HG03039 (cell line): ENCODE measurements at regions not wholly inside any gene's neighbourhood (a gene's known extent, or its start where the extent isn't known, plus 50 kb on each side); places are given as distances from the start of the nearest gene placed in this dataset.

Experiments used
- ATAC-seq: cut with Tn5 transposase; IDR thresholded peaks from one replicate; pipeline ENCODE4 v1.9.1; 2021; ENCODE audit warnings: mild to moderate bottlenecking, moderate library complexity; ENCODE audit not compliant: unreplicated experiment

- ATAC-seq, result no peak
These were observed 111.9 kb upstream of the SLC44A3 start for GRCh38 chr1:94708299-94708685.

GRCh38 chr1:94707321-94708298 lies 112.5 kb upstream of the SLC44A3 start:
- ATAC-seq, result no peak

GRCh38 chr1:94702442-94702815 lies 117.7 kb upstream of the SLC44A3 start:
- ATAC-seq, result no peak

- no peak for ATAC-seq
These were observed 118.2 kb upstream of the SLC44A3 start for GRCh38 chr1:94701796-94702441.

- ATAC-seq, result no peak
These were observed 121.2 kb upstream of the SLC44A3 start for GRCh38 chr1:94698759-94699502.

GRCh38 chr1:94698356-94698755 lies 121.8 kb upstream of the SLC44A3 start:
- no peak for ATAC-seq

- no peak for ATAC-seq
These were observed 122.3 kb upstream of the SLC44A3 start for GRCh38 chr1:94697839-94698238.

GRCh38 chr1:94694226-94694915 lies 125.8 kb upstream of the SLC44A3 start:
- ATAC-seq, result no peak

- ATAC-seq, result no peak
These were observed 126.7 kb upstream of the SLC44A3 start for GRCh38 chr1:94693435-94693834.

GRCh38 chr1:94693029-94693428 lies 127.1 kb upstream of the SLC44A3 start:
- no peak for ATAC-seq

- no peak for ATAC-seq
These were observed 131.5 kb upstream of the SLC44A3 start for GRCh38 chr1:94688646-94689045.

- no peak for ATAC-seq
These were observed 133.3 kb upstream of the SLC44A3 start for GRCh38 chr1:94686882-94687281.

GRCh38 chr1:94684690-94685250 lies 135.4 kb upstream of the SLC44A3 start:
- no peak for ATAC-seq

GRCh38 chr1:94683886-94684285 lies 136.3 kb upstream of the SLC44A3 start:
- no peak for ATAC-seq

- no peak for ATAC-seq
These were observed 138.4 kb upstream of the F3 start for GRCh38 chr1:94680039-94680377.

- ATAC-seq, result no peak
These were observed 137.9 kb upstream of the F3 start for GRCh38 chr1:94679332-94680038.

GRCh38 chr1:94678202-94678848 lies 136.8 kb upstream of the F3 start:
- ATAC-seq, result no peak

- ATAC-seq, result no peak
These were observed 136.2 kb upstream of the F3 start for GRCh38 chr1:94677714-94678113.

GRCh38 chr1:94677087-94677486 lies 135.5 kb upstream of the F3 start:
- no peak for ATAC-seq

- no peak for ATAC-seq
These were observed 135.1 kb upstream of the F3 start for GRCh38 chr1:94676686-94677085.
